Hematopoietic multipotent progenitor cell treated with erythropoietin and hydrocortisone succinate and interleukin-3 and kit ligand, for 15 days (in vitro differentiated cells): ENCODE measurements at regions not wholly inside any gene's neighbourhood (a gene's known extent, or its start where the extent isn't known, plus 50 kb on each side); places are given as distances from the start of the nearest gene placed in this dataset.
"Not testable (repeated sequence)": the region's sequence is repeated elsewhere in the genome, so short reads cannot be mapped to it uniquely, and the experiment has no call there.

Experiments used
- DNase-seq: peaks from one replicate; pipeline ENCODE4 v3.0.0-alpha.2; 2015; ENCODE audit warnings: low spot score

- DNase-seq, result no peak
These were observed 602.6 kb downstream of the EPM2A start for GRCh38 chr6:145132709-145133108.

GRCh38 chr6:145135702-145136101, 599.6 kb downstream of the EPM2A start:
- no peak for DNase-seq

GRCh38 chr6:145137425-145137824, 597.9 kb downstream of the EPM2A start:
- DNase-seq, result no peak

GRCh38 chr6:145138469-145139139, 596.7 kb downstream of the EPM2A start:
- DNase-seq, result no peak

GRCh38 chr6:145139140-145139850, 596.0 kb downstream of the EPM2A start:
- DNase-seq, result no peak

GRCh38 chr6:145139895-145140294, 595.4 kb downstream of the EPM2A start:
- no peak for DNase-seq

- no peak for DNase-seq
These were observed 593.7 kb downstream of the EPM2A start for GRCh38 chr6:145141572-145141971.

GRCh38 chr6:145142958-145143357, 592.4 kb downstream of the EPM2A start:
- no peak for DNase-seq

- DNase-seq, result no peak
These were observed 591.9 kb downstream of the EPM2A start for GRCh38 chr6:145143379-145143778.

- no peak for DNase-seq
These were observed 587.8 kb downstream of the EPM2A start for GRCh38 chr6:145147559-145147958.

- DNase-seq, result no peak
These were observed 587.2 kb downstream of the EPM2A start for GRCh38 chr6:145147981-145148749.

- DNase-seq, result no peak
These were observed 586.5 kb downstream of the EPM2A start for GRCh38 chr6:145148776-145149175.

- DNase-seq, result no peak
These were observed 583.7 kb downstream of the EPM2A start for GRCh38 chr6:145151624-145152023.

- no peak for DNase-seq
These were observed 581.8 kb downstream of the EPM2A start for GRCh38 chr6:145153495-145153894.

- DNase-seq, result no peak
These were observed 579.9 kb downstream of the EPM2A start for GRCh38 chr6:145155411-145155810.

- DNase-seq, result no peak
These were observed 579.2 kb downstream of the EPM2A start for GRCh38 chr6:145155873-145156782.

- DNase-seq, result not testable (repeated sequence)
These were observed 576.7 kb downstream of the EPM2A start for GRCh38 chr6:145158636-145159035.

GRCh38 chr6:145159921-145160320, 575.4 kb downstream of the EPM2A start:
- no peak for DNase-seq

- no peak for DNase-seq
These were observed 573.8 kb downstream of the EPM2A start for GRCh38 chr6:145161501-145161900.

GRCh38 chr6:145169726-145170224, 565.5 kb downstream of the EPM2A start:
- DNase-seq, result no peak

- no peak for DNase-seq
These were observed 559.9 kb downstream of the EPM2A start for GRCh38 chr6:145175470-145175869.

- no peak for DNase-seq
These were observed 556.9 kb downstream of the EPM2A start for GRCh38 chr6:145178391-145178790.
